ENCODE measurements at regions not wholly inside any gene's neighbourhood (a gene's known extent, or its start where the extent isn't known, plus 50 kb on each side); places are given as distances from the start of the nearest gene placed in this dataset.

DNA sequence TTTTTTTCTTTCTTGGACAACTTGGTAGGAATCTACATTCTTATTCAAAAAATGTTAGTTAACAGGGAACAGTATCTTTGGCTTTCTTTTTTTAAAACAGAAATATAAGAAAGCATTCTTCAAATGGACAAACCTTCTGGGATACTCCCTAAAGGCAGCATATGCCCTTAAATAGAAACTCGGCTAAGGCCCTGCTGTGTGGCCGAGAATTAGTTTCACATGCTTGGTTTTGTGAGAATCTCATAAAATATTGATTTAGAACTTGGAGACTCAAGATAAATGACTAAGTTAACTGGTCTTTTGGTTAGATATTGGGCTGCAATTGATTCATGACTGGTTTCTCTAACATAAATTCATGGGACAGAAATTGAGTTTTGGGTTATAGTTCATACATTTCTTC is 359.9 kb upstream of the XYLT1 start:
- TF ChIP-seq CTCF (IDR thresholded peaks at IDR 0.05; ENCODE audit: low read depth, low read length, poor library complexity, severe bottlenecking): no peak
- TF ChIP-seq EZH2phosphoT487 (IDR thresholded peaks at IDR 0.05; ENCODE audit: borderline replicate concordance, low read length): no peak
